Breast epithelium (tissue), 3 donors: ENCODE measurements at regions not wholly inside any gene's neighbourhood (a gene's known extent, or its start where the extent isn't known, plus 50 kb on each side); places are given as distances from the start of the nearest gene placed in this dataset.

Experiments
- POLR2A ChIP-seq: fragments of 450-650 bp; IDR thresholded peaks from one replicate; pipeline ENCODE4 v1.6.1; 2016; ENCODE audit warnings: antibody characterized with exemption, mild to moderate bottlenecking, moderate library complexity
- TF ChIP-seq, protein P1 (sequence below), 3 donors: fragments of 450-650 bp; IDR thresholded peaks; one replicate each; pipeline ENCODE4 v1.5.1; 2016 to 2017; ENCODE audit warnings: antibody characterized with exemption in 3 of 3, mild to moderate bottlenecking in 3 of 3, moderate library complexity in 3 of 3

DNA sequence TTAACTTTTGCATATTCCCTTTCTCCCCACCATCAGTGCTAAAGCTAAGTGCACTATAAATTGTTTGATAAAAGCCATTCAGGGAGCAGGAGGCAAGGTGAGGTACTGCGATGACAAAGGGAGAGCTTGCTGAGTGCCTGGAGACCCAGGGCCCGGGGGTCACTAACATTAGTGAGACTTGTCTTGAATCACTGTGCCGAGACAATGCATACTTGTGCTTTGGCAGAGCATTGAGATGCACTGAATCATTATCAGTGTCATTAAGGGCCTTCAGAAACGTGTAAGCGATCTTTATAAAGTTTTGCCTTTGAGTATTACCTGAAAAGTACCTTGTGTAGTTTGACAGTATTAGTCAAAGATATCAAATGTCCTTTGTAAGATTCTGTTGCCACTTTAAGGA, 447.5 kb downstream of the PCNX1 start:
- no peak for TF ChIP-seq POLR2A
- TF ChIP-seq, protein P1, sequence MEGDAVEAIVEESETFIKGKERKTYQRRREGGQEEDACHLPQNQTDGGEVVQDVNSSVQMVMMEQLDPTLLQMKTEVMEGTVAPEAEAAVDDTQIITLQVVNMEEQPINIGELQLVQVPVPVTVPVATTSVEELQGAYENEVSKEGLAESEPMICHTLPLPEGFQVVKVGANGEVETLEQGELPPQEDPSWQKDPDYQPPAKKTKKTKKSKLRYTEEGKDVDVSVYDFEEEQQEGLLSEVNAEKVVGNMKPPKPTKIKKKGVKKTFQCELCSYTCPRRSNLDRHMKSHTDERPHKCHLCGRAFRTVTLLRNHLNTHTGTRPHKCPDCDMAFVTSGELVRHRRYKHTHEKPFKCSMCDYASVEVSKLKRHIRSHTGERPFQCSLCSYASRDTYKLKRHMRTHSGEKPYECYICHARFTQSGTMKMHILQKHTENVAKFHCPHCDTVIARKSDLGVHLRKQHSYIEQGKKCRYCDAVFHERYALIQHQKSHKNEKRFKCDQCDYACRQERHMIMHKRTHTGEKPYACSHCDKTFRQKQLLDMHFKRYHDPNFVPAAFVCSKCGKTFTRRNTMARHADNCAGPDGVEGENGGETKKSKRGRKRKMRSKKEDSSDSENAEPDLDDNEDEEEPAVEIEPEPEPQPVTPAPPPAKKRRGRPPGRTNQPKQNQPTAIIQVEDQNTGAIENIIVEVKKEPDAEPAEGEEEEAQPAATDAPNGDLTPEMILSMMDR (IDR thresholded peaks at IDR 0.05), result no peak
